ENCODE measurements at regions not wholly inside any gene's neighbourhood (a gene's known extent, or its start where the extent isn't known, plus 50 kb on each side); places are given as distances from the start of the nearest gene placed in this dataset.

DNA sequence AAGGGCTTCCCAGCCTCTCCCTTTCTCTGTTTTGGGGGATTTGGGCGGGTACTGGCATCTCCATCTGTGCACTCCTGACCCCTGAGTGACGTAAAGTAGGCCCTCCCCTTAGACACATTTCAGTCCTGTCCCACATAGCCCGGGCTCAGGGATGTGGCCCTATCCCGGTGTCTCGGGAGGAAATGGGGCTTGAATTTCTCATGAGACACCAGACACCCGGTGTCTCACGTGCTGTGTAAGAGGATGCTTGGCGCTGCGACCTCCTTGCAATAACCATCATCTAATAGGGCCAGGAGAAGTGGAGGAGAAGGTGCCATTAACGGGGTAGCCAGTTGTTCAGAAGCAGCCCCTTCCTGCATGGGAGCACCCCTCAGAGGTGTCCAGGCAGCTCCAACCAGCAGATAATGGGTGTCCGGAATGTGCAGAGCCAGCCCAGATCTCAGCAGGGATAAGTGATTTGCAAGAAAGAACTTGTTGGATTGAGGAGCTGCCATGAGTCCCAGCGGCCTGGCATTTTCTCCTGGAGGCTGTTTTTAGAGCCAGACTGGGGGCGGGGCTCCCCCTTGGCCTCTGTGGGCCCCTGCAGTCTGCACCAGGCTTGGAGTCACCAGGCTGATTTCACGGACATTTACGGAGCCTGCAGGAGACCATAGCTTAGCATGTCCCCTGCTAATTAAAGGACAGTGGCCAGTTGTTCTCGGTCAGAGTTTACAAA, 372.0 kb downstream of the PREX1 start:
- no peak for DNase-seq (ENCODE audit: extremely low spot score in 2 of 2)
- H3K27me3 ChIP-seq = no peaks in the 10 kb centered on the region
- no peak for TF ChIP-seq POLR2A (IDR thresholded peaks at IDR 0.05)
- TF ChIP-seq POLR2AphosphoS5 (IDR thresholded peaks at IDR 0.05; ENCODE audit: insufficient read depth in 1 of 2, low read depth in 1 of 2) = no peak
- TF ChIP-seq, protein P1, sequence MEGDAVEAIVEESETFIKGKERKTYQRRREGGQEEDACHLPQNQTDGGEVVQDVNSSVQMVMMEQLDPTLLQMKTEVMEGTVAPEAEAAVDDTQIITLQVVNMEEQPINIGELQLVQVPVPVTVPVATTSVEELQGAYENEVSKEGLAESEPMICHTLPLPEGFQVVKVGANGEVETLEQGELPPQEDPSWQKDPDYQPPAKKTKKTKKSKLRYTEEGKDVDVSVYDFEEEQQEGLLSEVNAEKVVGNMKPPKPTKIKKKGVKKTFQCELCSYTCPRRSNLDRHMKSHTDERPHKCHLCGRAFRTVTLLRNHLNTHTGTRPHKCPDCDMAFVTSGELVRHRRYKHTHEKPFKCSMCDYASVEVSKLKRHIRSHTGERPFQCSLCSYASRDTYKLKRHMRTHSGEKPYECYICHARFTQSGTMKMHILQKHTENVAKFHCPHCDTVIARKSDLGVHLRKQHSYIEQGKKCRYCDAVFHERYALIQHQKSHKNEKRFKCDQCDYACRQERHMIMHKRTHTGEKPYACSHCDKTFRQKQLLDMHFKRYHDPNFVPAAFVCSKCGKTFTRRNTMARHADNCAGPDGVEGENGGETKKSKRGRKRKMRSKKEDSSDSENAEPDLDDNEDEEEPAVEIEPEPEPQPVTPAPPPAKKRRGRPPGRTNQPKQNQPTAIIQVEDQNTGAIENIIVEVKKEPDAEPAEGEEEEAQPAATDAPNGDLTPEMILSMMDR (IDR thresholded peaks at IDR 0.05) = no peak
- no peaks in the 10 kb centered on the region for H3K36me3 ChIP-seq
- intact Hi-C loops (cut with DNase I) = no loop called here
- H3K4me1 ChIP-seq = peaks cover 8% of the 10 kb centered on the region
- no peak overlapping the region for H3K27ac ChIP-seq
- no peaks in the 10 kb centered on the region for H3K9me3 ChIP-seq
- no peak overlapping the region for H3K4me3 ChIP-seq

DNA sequence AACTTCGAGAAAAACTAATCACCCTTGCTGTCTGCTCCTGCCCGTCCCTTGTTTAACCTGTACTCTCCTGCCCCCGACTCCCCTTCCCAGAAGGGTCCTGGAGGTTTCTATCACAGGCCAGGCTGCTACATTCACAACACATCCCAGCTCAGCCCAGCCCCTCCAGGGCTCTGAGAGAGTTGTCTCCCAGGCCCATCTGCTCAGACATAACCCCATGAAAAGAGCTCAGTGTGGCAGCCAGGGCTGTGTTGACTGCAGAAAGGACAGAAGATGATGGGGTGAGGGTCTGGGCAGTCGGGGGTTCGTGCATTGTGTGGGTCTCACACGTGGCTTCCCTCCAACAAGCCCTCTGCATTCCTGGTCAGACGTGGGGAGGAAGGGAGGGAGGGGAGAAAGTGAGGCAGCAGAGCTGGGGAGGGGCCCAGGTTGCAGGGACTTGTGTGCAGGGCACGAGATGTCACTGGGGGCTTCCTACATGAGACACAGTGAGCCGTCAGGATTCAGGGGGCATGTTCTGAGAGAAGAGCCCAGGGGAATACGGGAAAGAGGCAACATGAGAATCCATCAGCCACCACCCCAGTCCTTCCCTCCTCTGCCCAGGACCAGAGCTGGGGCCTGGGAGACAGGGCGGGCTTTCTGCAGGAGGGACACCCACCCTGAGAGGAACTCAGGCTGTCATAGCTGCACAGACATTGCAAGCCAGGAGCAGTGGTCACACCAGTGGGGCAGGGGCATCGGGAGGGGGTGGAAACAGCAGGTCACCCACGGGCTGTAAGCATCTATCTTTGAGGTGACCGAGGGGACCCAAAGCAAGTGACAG, 372.9 kb downstream of the PREX1 start:
- TF ChIP-seq, protein P1 (IDR thresholded peaks at IDR 0.05) = no peak
- TF ChIP-seq POLR2A (IDR thresholded peaks at IDR 0.05) (no peak), POLR2AphosphoS5 (IDR thresholded peaks at IDR 0.05; ENCODE audit: insufficient read depth in 1 of 2, low read depth in 1 of 2) (no peak)
- peaks cover 8% of the 10 kb centered on the region for H3K4me1 ChIP-seq
- no peaks in the 10 kb centered on the region for H3K36me3 ChIP-seq
- intact Hi-C loops (cut with DNase I) = no loop called here
- H3K27me3 ChIP-seq = no peaks in the 10 kb centered on the region
- H3K27ac ChIP-seq = no peak overlapping the region
- H3K4me3 ChIP-seq = no peak overlapping the region
- DNase-seq (ENCODE audit: extremely low spot score in 2 of 2) = no peak
- H3K9me3 ChIP-seq = no peaks in the 10 kb centered on the region

DNA sequence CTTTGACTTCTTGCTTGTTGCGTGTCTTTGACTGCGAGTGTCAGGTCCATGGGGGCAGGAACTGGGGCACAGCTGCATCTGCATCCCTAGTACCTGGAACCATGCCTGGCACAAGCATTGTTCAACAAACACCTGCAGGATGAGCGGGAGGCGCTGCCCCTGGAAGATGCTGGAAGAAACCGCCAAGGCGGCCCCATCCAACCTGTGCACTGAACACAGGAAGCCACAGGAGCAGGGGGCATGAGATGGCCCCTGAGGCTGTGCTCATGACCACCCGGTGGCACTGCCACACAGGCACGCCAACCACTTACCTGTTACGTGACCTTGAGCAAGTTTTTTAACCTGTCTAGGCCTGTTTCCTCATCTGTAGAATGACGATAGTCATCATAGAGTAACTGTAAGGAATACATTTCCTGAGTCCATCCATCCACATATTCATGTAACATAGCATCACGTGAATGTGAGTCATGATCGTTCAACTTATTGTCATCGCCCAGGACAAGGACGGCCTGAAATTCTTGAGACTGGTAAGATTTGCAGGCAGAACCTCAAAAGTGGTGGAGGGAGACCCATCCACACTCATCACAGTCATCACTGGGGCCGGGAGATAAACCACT, 374.2 kb downstream of the PREX1 start:
- TF ChIP-seq, protein P1 (IDR thresholded peaks at IDR 0.05) = no peak
- TF ChIP-seq POLR2A (IDR thresholded peaks at IDR 0.05) (no peak), POLR2AphosphoS5 (IDR thresholded peaks at IDR 0.05; ENCODE audit: insufficient read depth in 1 of 2, low read depth in 1 of 2) (no peak)
- H3K27ac ChIP-seq = no peak overlapping the region
- H3K4me1 ChIP-seq = peaks cover 8% of the 10 kb centered on the region
- H3K36me3 ChIP-seq = no peaks in the 10 kb centered on the region
- H3K9me3 ChIP-seq = no peaks in the 10 kb centered on the region
- no peaks in the 10 kb centered on the region for H3K27me3 ChIP-seq
- DNase-seq (ENCODE audit: extremely low spot score in 2 of 2) = no peak
- intact Hi-C loops (cut with DNase I) = no loop called here
- no peak overlapping the region for H3K4me3 ChIP-seq

DNA sequence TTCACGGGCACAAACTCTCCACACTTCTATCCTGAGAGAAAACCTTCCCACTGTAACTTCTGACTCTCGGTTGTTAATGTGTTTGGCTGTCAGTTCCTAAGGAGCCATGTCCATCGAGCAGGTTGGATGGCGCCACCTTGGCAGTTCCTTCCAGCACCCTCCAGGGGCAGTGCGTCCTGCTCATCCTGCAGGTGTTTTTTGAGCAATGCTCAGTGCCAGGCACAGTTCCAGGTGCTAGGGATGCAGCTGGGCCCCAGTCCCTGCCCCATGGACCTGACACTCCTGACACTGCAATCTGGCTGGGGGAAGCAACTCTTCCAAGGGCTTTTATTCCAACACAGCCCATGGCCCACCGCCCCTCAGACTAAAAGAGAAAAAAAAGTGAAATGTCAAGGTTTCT, 376.4 kb downstream of the PREX1 start:
- no peak for DNase-seq (ENCODE audit: extremely low spot score in 2 of 2)
- no peak overlapping the region for H3K4me3 ChIP-seq
- no peaks in the 10 kb centered on the region for H3K36me3 ChIP-seq
- no peaks in the 10 kb centered on the region for H3K27me3 ChIP-seq
- H3K4me1 ChIP-seq = peaks cover 8% of the 10 kb centered on the region
- intact Hi-C loops (cut with DNase I) = no loop called here
- TF ChIP-seq POLR2AphosphoS5 (IDR thresholded peaks at IDR 0.05; ENCODE audit: insufficient read depth in 1 of 2, low read depth in 1 of 2) (no peak), POLR2A (IDR thresholded peaks at IDR 0.05) (no peak)
- TF ChIP-seq, protein P1 (IDR thresholded peaks at IDR 0.05) = no peak
- no peak overlapping the region for H3K27ac ChIP-seq
- H3K9me3 ChIP-seq = no peaks in the 10 kb centered on the region
